Peyer's patch (tissue), 4 donors: ENCODE measurements at regions not wholly inside any gene's neighbourhood (a gene's known extent, or its start where the extent isn't known, plus 50 kb on each side); places are given as distances from the start of the nearest gene placed in this dataset.

Source experiments
- CTCF ChIP-seq, 6 experiments: fragments of 450-650 bp in 4 of 6; fragments of 200-600 bp in 2 of 6; sonication (generic) in 1 of 6; IDR thresholded peaks; one replicate each; pipeline ENCODE4 v1.5.1; 2017 to 2019; ENCODE audit warnings: antibody characterized with exemption in 6 of 6, mild to moderate bottlenecking in 3 of 6, moderate library complexity in 1 of 6
- POLR2A ChIP-seq, 2 donors: fragments of 450-650 bp; IDR thresholded peaks; one replicate each; pipeline ENCODE4 v1.5.1; 2017; ENCODE audit warnings: antibody characterized with exemption in 2 of 2, mild to moderate bottlenecking in 2 of 2, moderate library complexity in 2 of 2

DNA sequence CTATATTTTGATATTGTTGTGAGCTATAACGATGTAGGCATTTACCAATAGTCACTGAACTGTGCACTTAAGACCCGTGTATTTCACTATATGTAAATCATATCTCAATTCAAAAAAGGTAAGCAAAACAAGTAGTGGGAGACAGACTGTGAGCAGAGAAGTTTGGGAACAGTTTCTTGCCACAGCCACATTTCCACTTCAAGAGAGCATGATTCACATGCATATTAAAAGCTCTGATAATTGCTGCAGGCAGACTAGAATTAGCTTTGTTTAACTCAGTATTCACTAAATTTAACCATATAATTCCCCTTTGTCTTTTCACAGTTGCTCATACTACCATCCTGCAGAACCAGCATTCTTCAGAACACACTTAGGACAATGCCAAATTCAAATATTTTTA, 168.4 kb upstream of the ZNF385D start:
- TF ChIP-seq CTCF (IDR thresholded peaks at IDR 0.05): no peak
- no peak for TF ChIP-seq POLR2A (IDR thresholded peaks at IDR 0.05)
